GM12874 (cell line): ENCODE measurements at regions not wholly inside any gene's neighbourhood (a gene's known extent, or its start where the extent isn't known, plus 50 kb on each side); places are given as distances from the start of the nearest gene placed in this dataset.

ENCODE experiments used
- CTCF ChIP-seq: IDR thresholded peaks from 2 replicates; pipeline ENCODE4 v1.5.1; 2011; ENCODE audit warnings: low read depth, mild to moderate bottlenecking, control low read depth, low read length, moderate library complexity; ENCODE audit not compliant: insufficient read depth

GRCh38 chrX:128250621-128251020 is 198.4 kb upstream of the ACTRT1 start:
- no peak for TF ChIP-seq CTCF

- TF ChIP-seq CTCF = no peak
These were observed 164.2 kb upstream of the ACTRT1 start for GRCh38 chrX:128216364-128216763.

GRCh38 chrX:128165884-128166408 is 113.7 kb upstream of the ACTRT1 start:
- no peak for TF ChIP-seq CTCF

GRCh38 chrX:128156204-128156603 is 104.0 kb upstream of the ACTRT1 start:
- TF ChIP-seq CTCF = no peak

- TF ChIP-seq CTCF = no peak
These were observed 90.5 kb upstream of the ACTRT1 start for GRCh38 chrX:128142745-128143144.

- TF ChIP-seq CTCF = no peak
These were observed 54.4 kb upstream of the ACTRT1 start for GRCh38 chrX:128106630-128107029.

- no peak for TF ChIP-seq CTCF
These were observed 53.5 kb upstream of the ACTRT1 start for GRCh38 chrX:128105659-128106058.
